ENCODE measurements at regions not wholly inside any gene's neighbourhood (a gene's known extent, or its start where the extent isn't known, plus 50 kb on each side); places are given as distances from the start of the nearest gene placed in this dataset.

DNA sequence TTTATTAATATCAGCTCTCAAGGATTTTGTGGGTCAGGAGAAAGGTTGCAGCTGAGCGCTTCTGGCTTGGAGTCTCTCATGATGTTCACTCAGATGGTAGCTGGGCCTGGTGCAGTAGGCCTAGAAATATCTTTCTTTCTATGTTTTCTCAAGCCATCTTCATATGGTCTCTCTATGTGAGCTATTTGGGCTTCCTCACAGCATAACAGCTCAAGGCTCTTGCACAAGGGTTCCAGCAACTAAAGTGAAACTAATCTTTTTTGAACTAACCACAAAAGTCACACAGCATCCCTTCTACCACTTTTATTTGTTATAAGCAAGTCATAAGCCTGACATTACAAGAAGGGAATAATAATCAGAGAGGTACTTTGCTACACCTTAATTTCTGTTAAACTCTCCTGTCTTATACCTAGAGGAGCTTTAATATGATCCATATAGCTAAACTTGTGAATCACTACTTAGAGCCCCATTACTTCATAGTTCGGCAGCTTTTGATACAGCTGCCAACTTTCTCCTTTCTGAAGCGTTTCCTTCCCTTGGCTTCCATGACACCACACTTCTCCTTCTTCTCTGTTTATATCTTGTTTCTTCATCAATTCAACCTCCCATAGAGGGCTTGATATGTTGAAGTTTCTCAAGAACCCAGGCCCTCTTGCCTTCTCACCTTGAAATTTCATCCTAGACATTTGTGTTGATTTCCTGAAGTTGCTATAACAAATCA, 720.2 kb downstream of the LTN1 start:
- TF ChIP-seq, protein P1, sequence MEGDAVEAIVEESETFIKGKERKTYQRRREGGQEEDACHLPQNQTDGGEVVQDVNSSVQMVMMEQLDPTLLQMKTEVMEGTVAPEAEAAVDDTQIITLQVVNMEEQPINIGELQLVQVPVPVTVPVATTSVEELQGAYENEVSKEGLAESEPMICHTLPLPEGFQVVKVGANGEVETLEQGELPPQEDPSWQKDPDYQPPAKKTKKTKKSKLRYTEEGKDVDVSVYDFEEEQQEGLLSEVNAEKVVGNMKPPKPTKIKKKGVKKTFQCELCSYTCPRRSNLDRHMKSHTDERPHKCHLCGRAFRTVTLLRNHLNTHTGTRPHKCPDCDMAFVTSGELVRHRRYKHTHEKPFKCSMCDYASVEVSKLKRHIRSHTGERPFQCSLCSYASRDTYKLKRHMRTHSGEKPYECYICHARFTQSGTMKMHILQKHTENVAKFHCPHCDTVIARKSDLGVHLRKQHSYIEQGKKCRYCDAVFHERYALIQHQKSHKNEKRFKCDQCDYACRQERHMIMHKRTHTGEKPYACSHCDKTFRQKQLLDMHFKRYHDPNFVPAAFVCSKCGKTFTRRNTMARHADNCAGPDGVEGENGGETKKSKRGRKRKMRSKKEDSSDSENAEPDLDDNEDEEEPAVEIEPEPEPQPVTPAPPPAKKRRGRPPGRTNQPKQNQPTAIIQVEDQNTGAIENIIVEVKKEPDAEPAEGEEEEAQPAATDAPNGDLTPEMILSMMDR (IDR thresholded peaks at IDR 0.05) = no peak
- TF ChIP-seq POLR2A (IDR thresholded peaks at IDR 0.05) = no peak

Data from vagina (tissue), 2 donors.